ENCODE measurements at regions not wholly inside any gene's neighbourhood (a gene's known extent, or its start where the extent isn't known, plus 50 kb on each side); places are given as distances from the start of the nearest gene placed in this dataset.

DNA sequence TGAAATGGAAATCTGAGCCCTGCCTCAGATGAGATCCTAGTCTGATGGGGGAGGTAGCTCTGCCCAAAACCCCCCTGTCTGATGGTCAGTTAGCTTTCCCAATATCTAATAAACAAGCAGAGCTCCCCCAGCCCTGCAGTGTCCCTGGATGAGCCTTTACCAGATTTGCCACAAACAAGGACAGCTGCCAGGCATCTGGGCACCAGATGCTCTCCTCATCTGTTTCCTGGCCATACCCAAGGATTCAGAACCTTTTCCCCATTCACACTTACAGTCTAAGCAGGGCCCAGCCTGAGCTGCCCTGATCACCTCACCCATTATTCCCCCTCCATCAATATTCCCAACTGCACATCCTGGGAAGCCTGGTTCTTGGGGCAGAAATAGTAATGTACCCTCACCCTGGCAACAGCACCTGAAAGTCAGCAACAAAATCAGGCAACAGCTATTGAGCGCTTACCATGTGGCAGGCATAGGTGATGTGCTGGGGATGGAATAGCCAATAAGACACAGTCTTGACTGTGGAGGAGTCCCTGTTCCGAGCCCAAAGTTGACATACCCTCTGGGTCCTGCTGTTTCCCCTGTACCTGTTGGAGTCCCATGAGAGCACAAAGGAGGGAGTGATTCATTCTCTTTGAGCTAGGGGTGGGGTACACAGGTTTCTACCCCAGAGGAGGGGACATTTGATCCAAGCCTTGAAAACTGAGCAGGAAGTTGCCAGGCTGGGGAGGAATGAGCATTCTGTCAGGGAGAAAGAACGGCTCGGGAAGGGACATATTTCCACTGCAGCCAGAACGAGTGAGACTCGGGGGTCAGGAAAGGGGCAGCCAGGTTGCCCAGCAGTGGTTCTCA is 147.4 kb downstream of the TMEM132E start:
- Histone ChIP-seq H3K27ac (replicated peaks) (no peak overlapping the region), H3K36me3 (no peaks in the 10 kb centered on the region), H3K9me3 (replicated peaks) (no peaks in the 10 kb centered on the region), H3K4me1 (no peaks in the 10 kb centered on the region), H3K4me3 (no peak overlapping the region), H3K27me3 (ENCODE audit: low read depth) (peaks cover 57% of the 10 kb centered on the region)
- no peak for DNase-seq
- intact Hi-C loops (cut with micrococcal nuclease): no loop called here
- TF ChIP-seq, protein P1, sequence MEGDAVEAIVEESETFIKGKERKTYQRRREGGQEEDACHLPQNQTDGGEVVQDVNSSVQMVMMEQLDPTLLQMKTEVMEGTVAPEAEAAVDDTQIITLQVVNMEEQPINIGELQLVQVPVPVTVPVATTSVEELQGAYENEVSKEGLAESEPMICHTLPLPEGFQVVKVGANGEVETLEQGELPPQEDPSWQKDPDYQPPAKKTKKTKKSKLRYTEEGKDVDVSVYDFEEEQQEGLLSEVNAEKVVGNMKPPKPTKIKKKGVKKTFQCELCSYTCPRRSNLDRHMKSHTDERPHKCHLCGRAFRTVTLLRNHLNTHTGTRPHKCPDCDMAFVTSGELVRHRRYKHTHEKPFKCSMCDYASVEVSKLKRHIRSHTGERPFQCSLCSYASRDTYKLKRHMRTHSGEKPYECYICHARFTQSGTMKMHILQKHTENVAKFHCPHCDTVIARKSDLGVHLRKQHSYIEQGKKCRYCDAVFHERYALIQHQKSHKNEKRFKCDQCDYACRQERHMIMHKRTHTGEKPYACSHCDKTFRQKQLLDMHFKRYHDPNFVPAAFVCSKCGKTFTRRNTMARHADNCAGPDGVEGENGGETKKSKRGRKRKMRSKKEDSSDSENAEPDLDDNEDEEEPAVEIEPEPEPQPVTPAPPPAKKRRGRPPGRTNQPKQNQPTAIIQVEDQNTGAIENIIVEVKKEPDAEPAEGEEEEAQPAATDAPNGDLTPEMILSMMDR (IDR thresholded peaks at IDR 0.05; ENCODE audit: borderline replicate concordance): no peak

DNA sequence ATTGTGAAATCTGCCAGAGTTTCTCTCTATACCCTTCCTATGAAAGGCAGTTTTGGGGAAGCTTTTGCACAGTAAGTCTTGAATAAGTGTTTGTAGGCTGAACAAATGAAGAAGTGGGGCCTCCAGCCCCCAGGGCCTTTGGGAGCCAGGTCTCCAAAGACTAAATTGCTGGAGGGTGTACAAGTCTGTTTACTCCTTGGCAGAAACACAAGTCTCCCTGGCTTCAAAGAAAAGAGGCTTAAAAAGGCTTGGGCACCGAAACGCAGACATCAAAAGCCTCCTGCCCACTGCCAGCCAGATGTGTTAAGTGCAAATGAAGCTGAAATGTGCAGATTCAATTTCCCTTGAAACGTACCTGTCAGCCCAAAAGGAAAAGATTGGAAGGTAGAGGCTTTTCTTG is 146.3 kb downstream of the TMEM132E start:
- intact Hi-C loops (cut with micrococcal nuclease): no loop called here
- TF ChIP-seq, protein P1 (IDR thresholded peaks at IDR 0.05; ENCODE audit: borderline replicate concordance): no peak
- Histone ChIP-seq H3K27me3 (ENCODE audit: low read depth) (peaks cover 57% of the 10 kb centered on the region), H3K4me1 (no peaks in the 10 kb centered on the region), H3K27ac (replicated peaks) (no peak overlapping the region), H3K36me3 (no peaks in the 10 kb centered on the region), H3K4me3 (no peak overlapping the region), H3K9me3 (replicated peaks) (no peaks in the 10 kb centered on the region)
- no peak for DNase-seq

DNA sequence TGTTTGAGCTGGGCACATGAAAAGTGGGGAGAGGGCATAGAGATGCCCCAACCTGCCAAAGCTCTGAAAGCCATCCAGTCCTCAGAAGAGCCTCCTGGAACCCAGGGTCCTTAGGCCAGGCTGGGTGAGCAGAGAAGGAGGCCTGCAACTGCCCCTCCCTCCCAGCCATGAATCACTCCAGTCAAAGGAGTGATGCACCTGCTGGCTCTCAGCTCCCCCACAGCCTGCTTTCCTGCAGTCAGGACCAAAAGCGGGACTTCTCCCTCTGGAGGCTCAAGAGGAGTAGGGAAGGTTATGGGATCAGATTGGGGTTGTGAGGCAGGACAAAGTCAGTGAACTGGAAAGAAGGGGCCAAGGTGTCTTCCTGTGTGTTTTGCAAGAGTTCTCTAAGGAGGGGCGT is 145.6 kb downstream of the TMEM132E start:
- H3K4me1 ChIP-seq: no peaks in the 10 kb centered on the region
- TF ChIP-seq, protein P1 (IDR thresholded peaks at IDR 0.05; ENCODE audit: borderline replicate concordance): no peak
- intact Hi-C loops (cut with micrococcal nuclease): no loop called here

DNA sequence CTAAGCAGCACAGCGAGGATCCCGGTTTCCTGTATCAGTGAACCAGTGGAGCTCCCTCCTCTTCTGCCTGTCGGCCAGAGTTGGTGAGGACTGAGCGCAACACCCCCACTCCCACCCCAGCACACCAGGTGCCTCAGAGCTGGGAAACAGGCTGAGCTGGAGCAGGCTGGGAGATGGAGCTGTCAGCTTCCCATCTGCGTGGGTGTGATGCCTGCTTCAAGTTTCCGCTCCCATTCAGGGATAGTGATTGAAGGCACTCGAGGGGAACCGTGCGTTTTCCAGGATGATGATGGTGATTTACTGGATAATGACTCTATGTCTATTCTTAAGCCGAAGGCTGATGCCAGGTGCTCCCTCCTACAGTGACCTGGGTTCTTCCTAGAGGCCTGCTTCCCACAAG is 144.5 kb downstream of the TMEM132E start:
- DNase-seq: no peak
- H3K36me3 ChIP-seq: no peaks in the 10 kb centered on the region
- H3K27ac ChIP-seq (replicated peaks): no peak overlapping the region
- intact Hi-C loops (cut with micrococcal nuclease): no loop called here
- H3K27me3 ChIP-seq (ENCODE audit: low read depth): peaks cover 57% of the 10 kb centered on the region
- TF ChIP-seq, protein P1 (IDR thresholded peaks at IDR 0.05; ENCODE audit: borderline replicate concordance): no peak
- H3K4me3 ChIP-seq: no peak overlapping the region
- H3K9me3 ChIP-seq (replicated peaks): no peaks in the 10 kb centered on the region
- no peaks in the 10 kb centered on the region for H3K4me1 ChIP-seq

More for the DNA sequence above, 145.6 kb downstream of the TMEM132E start:
- Histone ChIP-seq H3K27ac (replicated peaks) (no peak overlapping the region), H3K4me3 (no peak overlapping the region), H3K9me3 (replicated peaks) (no peaks in the 10 kb centered on the region), H3K36me3 (no peaks in the 10 kb centered on the region), H3K27me3 (ENCODE audit: low read depth) (peaks cover 60% of the 10 kb centered on the region)
- DNase-seq: no peak

DNA sequence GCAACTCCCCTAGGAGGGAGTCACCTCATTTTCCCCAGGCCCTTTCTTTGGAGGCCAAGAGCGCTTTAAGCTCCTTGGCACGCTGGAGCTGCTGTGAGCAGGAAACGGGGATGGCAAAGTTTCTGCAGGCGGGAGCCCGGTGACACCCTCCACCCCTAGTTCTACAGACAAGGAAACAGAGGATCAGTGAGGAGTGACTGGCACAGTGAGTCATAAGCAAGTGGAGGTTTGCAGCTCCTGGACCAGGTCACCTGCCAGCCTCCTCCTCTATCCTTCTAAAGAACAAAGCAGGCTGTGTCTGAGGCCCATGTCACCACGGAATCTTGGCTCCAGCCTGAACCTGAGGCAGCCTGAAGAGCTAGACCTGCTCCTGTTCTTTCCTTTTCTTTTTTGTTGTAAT is 141.9 kb downstream of the TMEM132E start:
- H3K4me1 ChIP-seq: no peaks in the 10 kb centered on the region
- no peak for DNase-seq
- TF ChIP-seq, protein P1 (IDR thresholded peaks at IDR 0.05; ENCODE audit: borderline replicate concordance): no peak

More for the DNA sequence above, 141.9 kb downstream of the TMEM132E start:
- Histone ChIP-seq H3K27ac (replicated peaks) (no peak overlapping the region), H3K9me3 (replicated peaks) (no peaks in the 10 kb centered on the region), H3K27me3 (ENCODE audit: low read depth) (peaks cover 56% of the 10 kb centered on the region), H3K36me3 (no peaks in the 10 kb centered on the region), H3K4me3 (no peak overlapping the region)
- intact Hi-C loops (cut with micrococcal nuclease): no loop called here
